CD4-positive, alpha-beta T cell treated with Interleukin-4 for 1 hour (primary cell): ENCODE measurements at regions not wholly inside any gene's neighbourhood (a gene's known extent, or its start where the extent isn't known, plus 50 kb on each side); places are given as distances from the start of the nearest gene placed in this dataset.

ENCODE experiments used
- DNase-seq, 2 donors: peaks; one replicate each; pipeline ENCODE4 v3.0.0-alpha.2; 2020 to 2022

GRCh38 chr11:103668859-103669258, 367.6 kb upstream of the DDI1 start:
- no peak for DNase-seq

DNA sequence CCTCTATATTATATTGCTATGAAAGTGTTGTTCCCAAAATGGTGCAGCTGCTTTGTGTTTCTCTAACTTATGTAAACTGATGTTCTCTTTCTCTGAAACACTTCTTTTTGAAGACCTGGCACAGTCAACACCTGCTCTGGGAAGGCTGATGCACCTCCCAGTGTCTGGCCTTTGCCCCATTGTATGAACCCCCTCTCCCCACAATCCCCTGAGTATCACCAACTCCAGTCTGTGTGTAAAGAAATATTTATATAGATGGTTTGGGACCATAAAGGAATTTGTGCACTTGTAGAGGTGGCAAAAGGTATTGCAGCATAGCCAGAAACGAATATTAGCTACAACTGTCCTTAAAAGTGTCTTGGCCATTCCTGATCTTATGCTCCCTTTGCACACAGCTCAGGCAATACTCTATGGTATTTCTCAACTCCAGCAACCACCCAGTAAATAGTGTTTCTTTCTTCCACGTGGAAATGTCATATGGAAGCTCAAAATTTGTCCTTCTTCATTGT, 365.2 kb upstream of the DDI1 start:
- no peak for DNase-seq

DNA sequence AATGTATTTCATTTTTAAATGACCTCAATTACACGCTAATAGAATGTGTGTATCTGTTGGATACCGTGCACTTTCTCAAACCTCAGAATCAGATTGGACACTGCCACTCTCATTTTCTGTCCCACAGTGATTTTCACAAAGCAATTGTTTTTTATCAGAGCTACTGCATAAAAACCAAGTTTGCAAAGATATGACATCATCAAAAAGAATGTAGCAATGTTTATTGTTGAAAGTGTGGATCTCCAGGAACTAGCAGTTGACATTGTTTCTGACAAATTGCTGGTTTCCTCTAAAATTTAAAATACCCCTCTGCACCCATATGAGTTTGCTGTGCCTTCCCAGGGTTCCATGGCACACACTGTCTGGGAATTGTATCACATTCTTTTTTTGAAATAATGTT, 362.7 kb upstream of the DDI1 start:
- DNase-seq, result no peak

DNA sequence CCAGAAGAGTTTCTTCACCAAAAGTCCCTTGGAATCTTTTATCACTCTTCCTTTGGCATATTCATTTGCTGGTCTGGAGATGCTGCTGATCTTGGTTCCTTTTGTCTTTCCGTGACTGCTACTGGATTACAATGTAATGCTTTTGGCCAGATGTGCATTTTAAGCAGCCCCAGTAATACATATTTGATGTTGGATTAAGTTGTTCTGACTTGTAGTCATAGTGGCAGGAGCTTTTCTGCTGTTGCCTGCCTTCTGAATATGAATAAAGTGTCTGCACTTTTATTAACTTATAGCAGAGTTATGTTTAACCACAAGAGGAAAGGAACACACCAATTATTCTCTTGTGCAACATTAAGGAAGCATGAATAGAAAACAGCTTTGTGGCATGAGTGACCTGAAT, 360.0 kb upstream of the DDI1 start:
- no peak for DNase-seq

GRCh38 chr11:103680826-103681225, 355.6 kb upstream of the DDI1 start:
- no peak for DNase-seq

DNA sequence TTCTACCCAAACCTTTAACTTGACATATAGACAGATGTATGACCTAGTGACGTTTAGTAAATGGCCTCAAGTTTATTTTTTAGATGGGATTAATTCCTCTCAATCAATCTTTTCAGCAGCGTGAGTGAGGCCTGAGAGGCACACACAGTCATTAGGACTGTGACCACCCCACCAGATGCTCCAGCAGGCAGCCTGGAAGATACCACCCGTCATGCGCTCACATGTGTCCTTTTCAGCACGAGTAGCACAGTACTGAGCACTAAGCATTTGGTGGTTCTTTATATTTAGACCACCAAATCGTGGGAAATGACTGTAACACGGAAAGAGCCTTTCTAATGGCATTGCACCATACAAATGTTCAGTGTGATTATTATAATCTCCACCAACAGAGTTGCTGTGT, 354.6 kb upstream of the DDI1 start:
- DNase-seq, result no peak

DNA sequence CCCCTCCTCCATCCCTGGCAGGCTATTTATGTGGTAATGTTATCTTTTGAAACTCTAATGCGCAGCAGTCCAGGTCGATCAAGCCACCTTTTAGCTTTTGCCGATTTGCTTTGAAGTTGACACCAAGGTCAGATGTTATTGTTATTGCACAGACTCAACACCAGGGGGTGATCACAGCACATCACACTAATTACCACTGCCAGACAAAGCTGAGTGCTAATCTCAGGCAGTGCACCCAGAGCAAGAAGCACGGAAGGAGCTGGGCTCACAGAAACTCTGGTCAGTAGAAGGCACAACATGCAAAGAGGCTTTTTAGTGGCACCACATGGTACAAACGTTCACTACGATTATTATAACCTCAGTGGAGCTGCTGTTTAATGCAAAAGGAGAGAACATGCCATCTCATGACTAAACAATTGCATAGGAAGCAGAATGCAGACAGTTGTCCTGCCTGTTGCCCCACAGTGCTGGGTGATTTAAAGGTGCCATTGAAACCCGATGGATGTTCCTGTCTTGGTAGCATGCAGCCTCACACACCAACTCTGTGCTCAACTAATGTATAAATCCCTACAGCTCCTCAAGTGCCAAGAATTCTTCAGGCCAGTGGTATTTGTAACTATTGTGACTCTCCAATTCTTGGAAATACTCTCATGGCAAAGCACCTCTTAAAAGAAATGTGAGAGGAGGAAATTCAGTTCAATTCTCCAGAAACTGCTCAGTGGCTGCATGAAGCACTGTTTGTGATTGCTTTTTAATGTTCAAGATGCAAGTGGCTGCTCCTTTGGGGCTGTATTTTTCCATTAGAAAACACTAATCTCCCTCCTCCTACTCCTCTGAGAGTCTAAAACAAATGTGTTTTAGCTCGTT, 353.9 kb upstream of the DDI1 start:
- peak; percentile 59 to 65 for DNase-seq

GRCh38 chr11:103683576-103683975, 352.9 kb upstream of the DDI1 start:
- DNase-seq, result no peak

DNA sequence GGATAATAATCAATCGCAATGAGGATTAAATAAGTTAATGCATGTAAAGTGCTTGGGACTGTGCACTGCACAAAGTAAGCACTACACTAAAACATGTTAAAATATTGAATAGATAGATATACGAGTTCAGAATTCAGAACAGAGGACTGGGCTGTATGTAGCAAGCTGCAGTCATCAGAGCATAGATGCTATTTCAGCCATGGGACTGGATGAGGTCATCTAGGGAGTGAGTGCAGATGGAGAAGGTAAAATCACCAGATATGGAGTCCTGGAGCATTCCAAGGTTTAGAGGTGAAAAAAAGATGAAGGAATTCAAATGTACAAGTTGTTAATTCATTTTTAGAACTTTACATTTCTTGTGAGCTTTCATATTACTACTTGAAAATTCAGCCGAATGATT, 347.5 kb upstream of the DDI1 start:
- no peak for DNase-seq

DNA sequence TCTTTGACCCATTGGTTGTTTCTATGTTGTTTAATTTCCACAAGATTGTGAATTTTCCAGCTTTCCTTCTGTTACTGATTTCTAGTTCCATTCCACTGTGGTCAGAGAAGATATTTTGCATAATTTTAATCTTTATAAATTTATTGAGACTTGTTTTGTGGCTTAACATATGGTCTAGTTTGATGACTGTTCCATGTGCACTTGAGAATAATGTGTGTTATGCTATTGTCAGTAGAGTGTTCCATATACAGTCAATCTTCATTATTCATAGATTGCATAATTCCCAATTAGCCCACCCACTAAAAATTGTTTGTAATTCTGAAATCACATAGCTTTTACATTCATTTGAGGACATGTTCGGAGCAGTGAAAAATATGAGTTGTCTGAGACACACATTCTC, 346.1 kb upstream of the DDI1 start:
- no peak for DNase-seq

DNA sequence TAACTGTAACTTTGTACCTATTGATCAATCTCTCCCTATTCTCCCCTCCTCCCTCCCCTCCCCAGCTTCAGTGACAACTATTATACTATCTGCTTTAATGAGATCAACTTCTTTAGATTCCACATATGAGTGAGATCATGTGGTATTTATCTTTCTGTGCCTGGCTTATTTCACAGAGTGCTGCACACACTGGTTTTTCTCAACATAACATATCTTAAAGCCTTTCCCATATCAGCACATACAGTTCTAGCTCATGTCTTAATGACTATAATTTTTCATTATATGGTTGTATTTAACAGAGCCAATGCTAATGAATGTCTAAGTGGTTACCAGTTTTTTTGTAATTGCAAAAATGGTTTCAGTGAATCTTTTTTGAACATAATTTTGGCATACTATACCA, 340.3 kb upstream of the DDI1 start:
- DNase-seq, result no peak

DNA sequence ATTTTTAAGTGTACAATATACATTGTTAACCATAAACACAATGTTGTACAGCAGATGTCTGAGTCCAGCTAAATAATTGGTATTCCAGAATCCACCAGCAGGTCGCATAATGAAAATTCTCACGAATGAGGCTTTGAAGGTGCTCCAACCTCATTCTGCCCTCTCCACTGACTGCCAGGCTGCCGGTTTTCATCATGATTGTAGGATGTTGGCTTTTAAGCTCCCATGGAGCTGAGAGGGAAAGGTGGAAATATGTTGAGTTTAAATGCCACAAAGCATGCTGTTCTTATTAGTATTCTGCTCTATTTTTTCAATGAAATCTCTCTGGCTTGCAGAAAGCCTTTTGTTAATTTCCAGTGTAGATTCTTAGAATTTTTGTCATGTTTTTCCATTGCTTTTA, 337.2 kb upstream of the DDI1 start:
- DNase-seq, result no peak

DNA sequence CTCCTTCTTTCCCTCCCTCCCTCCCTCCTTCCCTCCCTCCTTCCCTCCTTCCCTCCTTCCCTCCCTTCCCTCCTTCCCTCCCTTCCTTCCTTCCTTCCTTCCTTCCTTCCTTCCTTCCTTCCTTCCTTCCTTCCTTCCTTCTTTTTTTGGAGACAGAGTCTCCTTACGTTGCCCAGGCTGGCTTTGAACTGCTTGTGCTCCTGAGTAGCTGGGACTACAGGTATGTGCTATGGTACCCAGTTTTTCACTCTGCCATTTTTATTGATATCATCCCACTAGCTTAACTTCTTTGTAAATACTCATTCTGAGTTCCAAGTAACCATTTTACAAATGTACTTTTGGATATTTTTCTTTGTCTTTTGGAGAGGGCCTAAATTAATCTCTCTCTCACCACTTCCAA, 336.8 kb upstream of the DDI1 start:
- DNase-seq, result no peak

DNA sequence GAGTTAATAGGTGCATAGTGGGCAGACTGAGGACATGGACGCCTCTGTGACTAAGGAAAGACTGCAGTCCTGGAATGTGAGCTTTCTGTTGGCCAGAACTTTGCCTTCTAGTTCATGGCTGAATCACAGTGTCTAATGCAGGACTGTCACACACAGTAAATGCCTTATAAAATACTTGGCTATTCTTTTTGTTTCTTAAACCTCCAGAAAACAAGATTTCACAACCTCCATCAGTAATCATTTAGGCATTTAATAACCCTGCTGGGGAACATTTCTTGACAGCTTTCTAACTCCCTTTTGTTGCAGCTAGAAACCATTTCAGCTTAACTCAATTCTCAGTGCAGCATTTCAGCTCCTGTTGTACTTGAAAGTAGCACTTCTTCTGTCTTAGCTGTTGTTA, 335.8 kb upstream of the DDI1 start:
- no peak for DNase-seq

GRCh38 chr11:103703437-103703836, 333.0 kb upstream of the DDI1 start:
- DNase-seq, result no peak

GRCh38 chr11:103703954-103704353, 332.5 kb upstream of the DDI1 start:
- DNase-seq, result no peak

- no peak for DNase-seq
These were observed 330.8 kb upstream of the DDI1 start for GRCh38 chr11:103705642-103706041.

DNA sequence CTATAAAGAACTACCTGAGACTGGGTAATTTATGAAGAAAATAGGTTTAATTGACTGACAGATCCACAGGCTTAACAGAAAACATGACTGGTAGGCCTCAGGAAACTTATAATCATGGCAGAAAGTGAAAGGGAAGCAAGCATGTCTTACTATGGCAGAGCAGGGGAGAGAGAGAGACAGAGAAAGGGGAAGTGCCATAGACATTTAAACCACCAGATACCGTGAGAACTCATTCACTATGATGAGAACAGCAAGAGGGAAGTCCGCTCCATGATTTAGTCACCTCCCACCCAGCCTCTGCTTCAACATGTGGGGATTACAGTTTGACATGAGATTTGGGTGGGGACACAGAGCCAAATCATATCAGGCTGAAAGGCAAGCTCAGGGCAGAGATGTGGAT, 327.1 kb upstream of the DDI1 start:
- DNase-seq, result no peak

DNA sequence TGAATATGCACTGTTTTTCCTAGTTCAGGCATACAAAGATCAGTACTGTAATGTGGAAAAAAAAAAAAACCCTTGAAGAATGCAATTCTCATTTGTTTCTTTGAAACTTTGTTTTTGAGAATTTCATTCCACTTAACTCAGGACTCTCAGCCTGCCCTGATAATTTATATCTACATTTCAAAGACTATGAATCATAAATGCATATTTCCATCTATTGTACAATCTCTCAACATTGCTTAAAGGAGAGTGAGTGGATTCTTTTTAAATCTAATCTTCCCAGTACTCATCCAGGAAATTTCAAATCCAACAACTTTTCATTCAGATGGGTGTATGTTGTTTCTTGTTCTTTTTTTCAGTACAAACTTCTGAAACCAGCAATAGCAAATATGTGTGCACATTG, 322.2 kb upstream of the DDI1 start:
- DNase-seq, result no peak

DNA sequence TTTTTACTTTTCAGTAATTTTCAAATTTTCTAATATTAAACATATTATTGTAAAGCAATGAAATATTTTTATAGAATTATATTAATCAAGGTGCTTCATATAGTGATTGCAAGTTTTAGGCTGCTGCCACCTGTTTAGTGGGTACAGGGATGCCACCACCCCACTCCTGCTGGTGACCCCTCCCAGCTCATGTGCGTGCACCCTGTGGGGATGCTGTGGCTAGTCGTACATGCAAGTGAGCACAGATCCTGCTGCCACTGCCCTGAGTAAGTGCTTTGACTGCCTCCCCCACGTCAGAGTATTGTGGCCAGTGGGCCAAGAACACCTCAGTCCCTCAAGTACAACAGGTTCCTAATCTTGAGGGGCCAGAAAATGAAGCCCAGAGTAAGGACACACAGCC, 320.1 kb upstream of the DDI1 start:
- DNase-seq, result no peak

DNA sequence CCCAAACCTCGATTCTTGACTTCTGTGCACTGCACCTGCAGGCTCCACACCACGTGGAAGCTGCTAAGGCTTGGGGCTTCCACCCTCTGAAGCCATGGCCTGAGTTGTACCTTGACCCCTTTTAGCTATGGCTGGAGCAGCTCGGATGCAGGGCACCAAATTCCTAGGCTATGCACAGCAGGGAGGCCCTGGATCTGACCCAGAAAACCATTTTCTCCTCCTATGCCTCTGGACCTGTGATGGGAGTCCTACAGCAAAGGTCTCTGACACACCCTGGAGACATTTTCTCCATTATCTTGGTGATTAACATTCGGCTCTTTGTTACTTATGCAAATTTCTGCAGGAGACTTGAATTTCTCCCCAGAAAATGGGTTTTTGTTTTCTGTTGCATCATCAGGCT, 309.2 kb upstream of the DDI1 start:
- no peak for DNase-seq

DNA sequence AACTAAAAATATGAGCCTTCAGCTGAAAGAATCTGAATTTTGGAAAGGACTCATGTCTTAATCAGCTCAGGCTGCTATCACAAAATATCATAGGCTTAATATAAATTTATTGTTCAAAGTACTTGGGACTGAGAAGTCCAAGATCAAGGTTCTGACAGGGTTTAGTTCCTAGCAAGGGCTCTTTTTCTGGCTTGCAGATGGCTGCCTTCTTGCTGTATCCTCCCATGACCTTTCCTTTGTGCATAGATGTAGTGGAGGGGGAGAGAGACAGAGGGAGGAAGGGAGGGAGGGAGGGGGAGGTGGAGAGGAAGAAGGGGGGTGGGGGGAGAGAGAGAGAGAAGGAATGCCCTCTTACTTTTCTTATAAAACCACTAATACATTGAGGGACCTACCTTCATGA, 306.8 kb upstream of the DDI1 start:
- DNase-seq, result no peak

DNA sequence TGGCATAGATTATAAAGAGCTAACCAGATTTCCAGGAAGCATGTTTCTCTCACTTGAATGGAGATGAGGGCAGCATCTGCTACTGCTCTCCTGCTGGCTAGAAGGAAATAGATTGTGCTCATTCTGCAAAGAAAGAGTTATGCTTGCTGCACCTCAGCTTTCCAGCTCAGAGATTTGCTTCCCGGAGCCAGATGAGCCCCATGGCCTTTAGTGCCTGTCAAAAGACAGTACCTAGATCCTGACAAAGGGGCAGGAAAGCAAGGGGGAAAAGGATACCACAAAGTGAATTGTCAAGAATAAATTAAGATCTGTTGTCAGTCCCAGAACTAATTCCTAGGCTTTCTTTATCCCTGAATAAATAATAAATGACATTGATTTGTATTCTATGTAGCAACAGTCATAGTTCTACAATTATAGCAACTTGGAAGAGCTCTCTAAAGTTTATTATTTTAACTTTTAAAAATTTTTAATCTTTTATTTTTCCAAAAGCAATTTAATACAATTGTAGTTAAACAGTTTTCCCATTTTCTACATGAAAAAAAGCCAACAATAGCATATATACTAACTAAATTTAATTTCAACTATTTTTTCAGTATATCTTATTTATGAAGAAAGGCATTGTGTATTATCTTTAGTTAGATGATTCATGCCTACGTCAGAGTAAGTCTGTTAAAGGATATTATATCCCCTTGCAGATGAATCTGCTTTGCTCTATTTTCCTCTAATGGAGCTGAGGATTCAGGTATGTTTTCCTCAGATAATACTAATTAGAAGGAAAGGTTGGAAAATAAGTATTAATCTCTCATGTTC, 306.1 kb upstream of the DDI1 start:
- no peak for DNase-seq

DNA sequence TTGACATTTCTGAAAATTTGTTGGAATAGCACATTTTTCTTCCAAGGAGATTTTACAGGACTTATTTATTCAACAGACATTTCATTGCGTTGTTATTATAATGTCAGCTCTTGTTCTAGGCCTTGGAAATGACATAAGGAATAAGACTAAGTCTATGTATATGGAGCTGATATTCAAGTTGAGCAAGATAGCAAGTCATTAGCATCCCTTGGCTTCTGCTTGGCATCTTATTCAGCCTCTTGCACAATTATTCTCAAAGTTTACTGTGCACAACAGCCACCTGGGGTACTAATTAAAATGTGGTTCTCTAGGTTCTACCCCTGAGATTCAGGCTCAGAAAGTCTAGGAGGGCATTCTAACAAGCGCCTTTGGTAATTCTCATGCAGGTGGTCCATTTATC, 304.8 kb upstream of the DDI1 start:
- no peak for DNase-seq
